Endodermal cell (in vitro differentiated cells): ENCODE measurements at regions not wholly inside any gene's neighbourhood (a gene's known extent, or its start where the extent isn't known, plus 50 kb on each side); places are given as distances from the start of the nearest gene placed in this dataset.

Source experiments
- DNase-seq: peaks from one replicate; pipeline ENCODE4 v3.0.0-alpha.2; 2017
- H3K27ac ChIP-seq: 2 replicates; pipeline ENCODE4 v1.5.1; 2013; ENCODE audit warnings: mild to moderate bottlenecking, low read depth, low read length, moderate library complexity
- H3K27me3 ChIP-seq: 2 replicates; pipeline ENCODE4 v1.6.1; 2013; ENCODE audit warnings: mild to moderate bottlenecking, low read length, moderate library complexity; ENCODE audit not compliant: insufficient read depth, control insufficient read depth, poor library complexity, severe bottlenecking
- H3K36me3 ChIP-seq: 2 replicates; pipeline ENCODE4 v1.7.0; 2013; ENCODE audit warnings: mild to moderate bottlenecking, low read length, moderate library complexity; ENCODE audit not compliant: control insufficient read depth, insufficient read depth
- H3K4me1 ChIP-seq: one replicate; pipeline ENCODE4 v1.7.0; 2013; ENCODE audit warnings: low read length; ENCODE audit not compliant: control insufficient read depth, insufficient read depth
- H3K4me3 ChIP-seq: 2 replicates; pipeline ENCODE4 v1.5.1; 2013; ENCODE audit warnings: mild to moderate bottlenecking, low read length, moderate library complexity
- H3K9ac ChIP-seq: 2 replicates; pipeline ENCODE4 v1.6.1; 2013; ENCODE audit warnings: mild to moderate bottlenecking, low read length, moderate library complexity; ENCODE audit not compliant: poor library complexity, severe bottlenecking; ENCODE audit errors: extremely low read depth
- H3K9me3 ChIP-seq: 2 replicates; pipeline ENCODE4 v1.6.1; 2013; ENCODE audit warnings: mild to moderate bottlenecking, low read length, moderate library complexity; ENCODE audit not compliant: control insufficient read depth
- H3K27ac Mint-ChIP-seq: 2 replicates; pipeline ENCODE4 v1.8.0; 2020; ENCODE audit warnings: mixed read lengths
- H3K27me3 Mint-ChIP-seq: 2 replicates; pipeline ENCODE4 v1.8.0; 2021; ENCODE audit warnings: mild to moderate bottlenecking, mixed read lengths; ENCODE audit not compliant: insufficient read depth
- H3K36me3 Mint-ChIP-seq: 2 replicates; pipeline ENCODE4 v1.8.0; 2020; ENCODE audit warnings: low read depth, mixed read lengths
- H3K4me1 Mint-ChIP-seq: 2 replicates; pipeline ENCODE4 v1.8.0; 2020; ENCODE audit warnings: mixed read lengths
- H3K4me3 Mint-ChIP-seq: 2 replicates; pipeline ENCODE4 v1.8.0; 2020; ENCODE audit warnings: mild to moderate bottlenecking, moderate library complexity, mixed read lengths
- H3K9me3 Mint-ChIP-seq: 2 replicates; pipeline ENCODE4 v1.8.0; 2020; ENCODE audit warnings: mild to moderate bottlenecking, mixed read lengths
- CTCF ChIP-seq: fragments of 200-600 bp; sonication (generic); conservative IDR thresholded peaks from 2 replicates; pipeline ENCODE4 v1.5.0; 2021; ENCODE audit warnings: antibody characterized with exemption, mild to moderate bottlenecking
- WGBS, 2 experiments: methylation state at CpG; one replicate each; pipeline versions ENCODE4 v1.1.5 to v1.1.7; 2013; ENCODE audit warnings: missing lambda C conversion rate in 2 of 2, mixed read lengths in 1 of 2; ENCODE audit not compliant: insufficient coverage in 1 of 2, insufficient read length in 1 of 2; 5-methylcytosine and 5-hydroxymethylcytosine counted together

GRCh38 chr16:54697677-54698076, 233.0 kb upstream of the IRX5 start:
- H3K4me1 Mint-ChIP-seq, result no peaks in the 10 kb centered on the region
- H3K9me3 Mint-ChIP-seq, result no peaks in the 10 kb centered on the region
- Histone ChIP-seq H3K27ac (no peak overlapping the region), H3K4me3 (no peak overlapping the region), H3K36me3 (no peaks in the 10 kb centered on the region), H3K9ac (no peak overlapping the region), H3K4me1 (no peaks in the 10 kb centered on the region), H3K9me3 (no peaks in the 10 kb centered on the region), H3K27me3 (no peaks in the 10 kb centered on the region)
- no peak overlapping the region for H3K27ac Mint-ChIP-seq
- WGBS, 2 experiments, result 95 to 100% methylated on average over 5 to 8 of the region's 8 CpGs
- no peak for TF ChIP-seq CTCF
- no peak overlapping the region for H3K4me3 Mint-ChIP-seq
- peaks cover 38% of the 10 kb centered on the region for H3K27me3 Mint-ChIP-seq
- DNase-seq, result no peak
- H3K36me3 Mint-ChIP-seq, result no peaks in the 10 kb centered on the region

- peaks cover 45% of the 10 kb centered on the region for H3K27me3 Mint-ChIP-seq
- Histone ChIP-seq H3K9ac (no peak overlapping the region), H3K27ac (no peak overlapping the region), H3K4me3 (no peak overlapping the region), H3K4me1 (no peaks in the 10 kb centered on the region), H3K9me3 (no peaks in the 10 kb centered on the region), H3K36me3 (no peaks in the 10 kb centered on the region), H3K27me3 (no peaks in the 10 kb centered on the region)
- no peaks in the 10 kb centered on the region for H3K36me3 Mint-ChIP-seq
- no peaks in the 10 kb centered on the region for H3K9me3 Mint-ChIP-seq
- no peak overlapping the region for H3K27ac Mint-ChIP-seq
- no peak for DNase-seq
- WGBS, 2 experiments, result 84% methylated on average over 4 to 9 of the region's 9 CpGs
- no peaks in the 10 kb centered on the region for H3K4me1 Mint-ChIP-seq
- H3K4me3 Mint-ChIP-seq, result no peak overlapping the region
- TF ChIP-seq CTCF, result no peak
These were observed 233.7 kb upstream of the IRX5 start for GRCh38 chr16:54696970-54697369.

GRCh38 chr16:54696522-54696921, 234.1 kb upstream of the IRX5 start:
- no peaks in the 10 kb centered on the region for H3K36me3 Mint-ChIP-seq
- peaks cover 49% of the 10 kb centered on the region for H3K27me3 Mint-ChIP-seq
- no peak overlapping the region for H3K27ac Mint-ChIP-seq
- no peaks in the 10 kb centered on the region for H3K9me3 Mint-ChIP-seq
- no peak overlapping the region for H3K4me3 Mint-ChIP-seq
- Histone ChIP-seq H3K27ac (no peak overlapping the region), H3K9ac (no peak overlapping the region), H3K27me3 (no peaks in the 10 kb centered on the region), H3K36me3 (no peaks in the 10 kb centered on the region), H3K9me3 (no peaks in the 10 kb centered on the region), H3K4me1 (no peaks in the 10 kb centered on the region), H3K4me3 (no peak overlapping the region)
- no peak for DNase-seq
- no peak for TF ChIP-seq CTCF
- H3K4me1 Mint-ChIP-seq, result no peaks in the 10 kb centered on the region
- WGBS, 2 experiments, result 94% methylated on average over 6 to 8 of the region's 8 CpGs
